Bone marrow (tissue), 2 donors: ENCODE measurements at regions not wholly inside any gene's neighbourhood (a gene's known extent, or its start where the extent isn't known, plus 50 kb on each side); places are given as distances from the start of the nearest gene placed in this dataset.

Experiments used
- DNase-seq, 2 donors: peaks; one replicate each; lab custom pipeline; 2025; lab: John Stamatoyannopoulos, UW

GRCh38 chr4:22220965-22221364 is 272.4 kb upstream of the KCNIP4 start:
- DNase-seq = no peak

GRCh38 chr4:22217480-22217879 is 268.9 kb upstream of the KCNIP4 start:
- DNase-seq = no peak

- no peak for DNase-seq
Measured at GRCh38 chr4:22216278-22216677, 267.7 kb upstream of the KCNIP4 start.

- no peak for DNase-seq
Measured at GRCh38 chr4:22215084-22215483, 266.5 kb upstream of the KCNIP4 start.

- DNase-seq = no peak
Measured at GRCh38 chr4:22203711-22204011, 255.1 kb upstream of the KCNIP4 start.

- no peak for DNase-seq
Measured at GRCh38 chr4:22202975-22203710, 254.6 kb upstream of the KCNIP4 start.

GRCh38 chr4:22202246-22202974 is 253.8 kb upstream of the KCNIP4 start:
- no peak for DNase-seq

- no peak for DNase-seq
Measured at GRCh38 chr4:22201256-22201655, 252.7 kb upstream of the KCNIP4 start.

- DNase-seq = no peak
Measured at GRCh38 chr4:22196551-22196950, 248.0 kb upstream of the KCNIP4 start.

- no peak for DNase-seq
Measured at GRCh38 chr4:22192084-22192511, 243.5 kb upstream of the KCNIP4 start.

- no peak for DNase-seq
Measured at GRCh38 chr4:22191565-22191964, 243.0 kb upstream of the KCNIP4 start.

- DNase-seq = no peak
Measured at GRCh38 chr4:22190855-22191254, 242.3 kb upstream of the KCNIP4 start.

GRCh38 chr4:22187203-22187820 is 238.7 kb upstream of the KCNIP4 start:
- DNase-seq = no peak

GRCh38 chr4:22181736-22182135 is 233.2 kb upstream of the KCNIP4 start:
- no peak for DNase-seq

- DNase-seq = no peak
Measured at GRCh38 chr4:22179124-22179874, 230.7 kb upstream of the KCNIP4 start.

GRCh38 chr4:22174640-22175039 is 226.1 kb upstream of the KCNIP4 start:
- DNase-seq = no peak

GRCh38 chr4:22170353-22170752 is 221.8 kb upstream of the KCNIP4 start:
- no peak for DNase-seq

- no peak for DNase-seq
Measured at GRCh38 chr4:22167201-22167600, 218.6 kb upstream of the KCNIP4 start.

- DNase-seq = no peak
Measured at GRCh38 chr4:22162454-22162853, 213.9 kb upstream of the KCNIP4 start.

GRCh38 chr4:22130741-22131140 is 182.2 kb upstream of the KCNIP4 start:
- DNase-seq = no peak

- peak in 1 of 2 donors; percentile 4 for DNase-seq
Measured at GRCh38 chr4:22129454-22130029, 181.0 kb upstream of the KCNIP4 start.

GRCh38 chr4:22122062-22122461 is 173.5 kb upstream of the KCNIP4 start:
- DNase-seq = no peak
